GM21367 (cell line): ENCODE measurements at regions not wholly inside any gene's neighbourhood (a gene's known extent, or its start where the extent isn't known, plus 50 kb on each side); places are given as distances from the start of the nearest gene placed in this dataset.

Experiments
- ATAC-seq: cut with Tn5 transposase; IDR thresholded peaks from one replicate; pipeline ENCODE4 v1.9.1; 2021; ENCODE audit not compliant: unreplicated experiment

DNA sequence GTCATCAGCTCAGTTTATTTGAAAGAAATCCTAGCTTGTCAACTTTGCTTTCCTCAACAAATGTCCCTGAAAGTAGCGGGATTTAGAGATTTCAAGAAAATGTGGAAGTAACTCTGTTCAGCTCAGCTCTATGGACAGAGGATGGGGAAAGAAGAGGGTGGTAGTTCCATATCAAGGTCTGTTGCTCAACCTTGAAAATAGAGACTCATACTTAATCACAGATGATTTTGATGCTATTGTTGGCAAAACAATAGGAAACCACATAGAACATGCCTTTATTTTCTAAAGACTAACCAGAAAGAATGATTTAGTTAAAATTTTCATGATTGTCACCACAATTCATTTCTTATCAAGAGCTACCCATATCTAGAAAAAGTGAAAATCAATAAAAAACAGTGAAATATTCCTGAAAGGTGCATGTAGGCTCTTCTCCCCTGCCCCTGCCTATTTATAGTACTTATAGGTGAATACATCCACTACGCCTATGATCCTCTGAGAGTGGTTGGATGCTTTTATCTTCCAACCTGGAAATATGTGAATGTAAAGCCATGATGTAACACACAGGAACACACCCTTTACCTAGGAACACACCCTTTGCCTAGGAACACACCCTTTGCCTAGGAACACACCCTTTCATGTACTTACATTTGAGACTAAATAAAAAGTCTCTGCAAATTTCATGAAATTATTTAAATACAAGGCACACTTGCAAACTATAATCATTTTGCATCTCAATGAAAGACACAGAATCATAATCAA is 65.8 kb downstream of the ETAA1 start:
- ATAC-seq = no peak

DNA sequence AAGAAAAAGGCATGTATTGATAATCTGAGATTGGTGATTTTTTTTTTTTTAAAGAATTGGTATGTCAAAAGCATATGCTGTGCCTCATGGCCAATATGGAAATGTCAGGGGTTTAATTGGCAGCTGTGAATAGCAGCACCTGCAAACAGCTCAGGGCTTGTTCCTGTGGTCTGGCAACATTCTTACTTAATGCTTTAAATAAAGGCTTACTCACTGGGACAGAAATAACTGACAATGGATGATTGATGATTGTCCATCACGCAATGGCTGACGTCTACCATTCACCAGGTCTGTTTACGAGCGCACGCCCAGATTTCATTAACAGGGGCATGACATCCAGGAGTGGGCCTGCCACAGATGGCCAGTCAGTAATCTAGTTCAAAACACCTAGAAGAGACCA is 66.7 kb downstream of the ETAA1 start:
- ATAC-seq = no peak

- ATAC-seq = no peak
These were observed 68.5 kb downstream of the ETAA1 start for GRCh38 chr2:67465623-67466022.

DNA sequence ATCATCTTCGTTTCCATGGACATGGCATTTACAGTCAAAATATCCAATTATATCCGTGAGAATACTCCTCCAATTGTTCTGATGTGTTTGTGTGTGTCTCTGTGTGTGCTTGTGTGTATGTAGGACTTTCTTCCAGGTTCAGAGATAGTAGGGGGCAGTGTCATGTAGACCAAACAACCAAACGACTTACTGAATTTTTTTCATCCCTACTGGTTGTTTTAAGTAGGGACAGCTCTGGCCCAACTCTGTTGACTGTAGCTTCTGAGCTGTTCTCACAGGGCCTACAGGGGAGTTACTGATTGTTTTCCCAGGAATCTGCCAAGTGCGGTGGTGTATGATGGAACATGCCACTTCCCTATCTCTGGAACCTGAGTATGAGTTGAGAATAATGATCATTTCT is 69.6 kb downstream of the ETAA1 start:
- ATAC-seq = no peak

DNA sequence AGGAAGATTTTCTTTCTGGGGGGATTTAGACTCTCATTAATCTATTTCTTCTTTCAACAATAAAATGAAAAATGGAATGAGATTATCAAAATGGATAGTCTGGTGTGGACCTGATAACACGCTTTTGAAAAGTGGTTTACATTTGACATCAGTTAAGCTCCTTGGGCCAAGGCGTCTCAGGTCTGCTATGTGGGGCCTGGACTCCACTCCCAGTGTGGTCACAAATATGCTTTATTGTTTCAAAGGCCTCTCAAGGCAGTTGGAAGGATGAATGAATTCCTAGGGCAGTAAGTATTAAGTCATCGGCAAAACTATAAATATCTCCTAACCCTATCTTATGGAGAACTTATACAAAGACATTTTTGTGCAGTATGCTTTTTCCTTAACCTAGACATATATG is 74.5 kb downstream of the ETAA1 start:
- ATAC-seq = no peak

- no peak for ATAC-seq
These were observed 80.0 kb downstream of the ETAA1 start for GRCh38 chr2:67476809-67477790.

DNA sequence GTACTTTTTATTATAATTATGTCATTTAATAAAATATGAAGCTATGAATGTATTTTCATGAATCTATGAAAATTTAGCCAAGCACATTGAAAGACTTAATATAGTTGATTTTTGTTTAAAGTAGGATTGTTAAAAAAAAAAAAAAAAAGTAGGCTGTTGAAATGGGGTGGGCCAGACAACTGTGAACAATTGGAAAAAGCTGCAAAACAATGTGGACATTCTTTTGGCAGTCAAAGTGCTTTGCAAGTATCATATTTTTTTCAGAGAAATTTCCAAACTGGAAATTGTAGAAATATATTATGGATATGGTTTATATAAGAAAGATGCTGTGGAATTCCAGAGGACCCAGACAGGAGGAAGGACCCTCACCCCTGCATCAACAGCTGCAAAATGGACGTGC is 82.1 kb downstream of the ETAA1 start:
- no peak for ATAC-seq

- no peak for ATAC-seq
These were observed 88.3 kb downstream of the ETAA1 start for GRCh38 chr2:67485431-67485830.

DNA sequence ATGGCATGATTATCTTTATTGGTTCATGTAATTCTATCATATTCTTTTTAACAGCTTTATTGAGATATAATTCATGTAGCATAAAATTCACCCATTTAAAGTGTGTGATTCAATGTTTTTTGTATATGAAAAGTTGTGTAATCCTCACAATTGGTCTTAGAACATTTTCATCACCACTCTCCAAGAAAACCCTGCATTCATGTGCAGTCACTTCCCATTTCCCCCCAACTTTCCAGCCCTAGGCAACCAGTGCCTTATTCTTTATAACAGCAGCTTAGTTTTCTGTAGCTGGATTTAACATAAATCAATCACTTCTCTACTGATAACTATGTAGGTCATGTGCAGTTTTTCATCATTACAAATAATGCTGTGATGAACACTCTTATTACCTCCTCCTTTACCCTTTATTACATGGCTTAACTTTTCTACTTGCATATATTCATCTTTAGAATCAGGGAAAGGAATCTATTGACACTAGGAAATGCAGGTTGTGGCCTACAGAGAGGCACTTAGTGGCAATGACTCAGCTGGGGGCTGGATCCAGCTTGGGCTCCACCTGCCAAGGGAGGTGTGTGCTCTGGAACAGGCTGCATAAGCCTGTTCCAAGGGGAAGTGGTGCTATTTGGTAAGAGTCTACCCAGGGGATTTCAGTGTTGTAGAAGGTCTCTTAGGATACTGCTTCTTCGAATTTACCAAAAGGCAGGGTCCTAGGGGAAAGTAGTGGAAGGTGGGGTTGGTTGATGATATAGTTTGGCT is 89.1 kb downstream of the ETAA1 start:
- no peak for ATAC-seq

DNA sequence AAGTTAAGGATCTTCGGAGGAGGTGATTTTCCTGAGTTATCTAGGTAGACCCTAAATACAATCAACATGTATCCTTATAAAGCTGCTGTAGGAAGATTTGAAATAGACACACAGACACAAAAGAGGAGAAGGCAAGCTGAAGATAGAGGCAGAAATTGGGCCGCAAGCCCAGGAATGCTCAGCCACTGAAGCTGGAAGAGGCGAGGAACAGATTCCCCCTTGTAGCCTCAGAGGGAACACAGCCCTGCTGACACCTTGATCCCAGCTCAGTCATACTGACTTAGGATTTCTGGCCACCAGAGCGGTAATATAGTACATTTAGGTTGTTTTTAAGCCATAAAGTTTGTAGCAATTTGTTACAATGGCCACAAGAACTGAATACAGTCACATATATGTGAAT is 90.9 kb downstream of the ETAA1 start:
- no peak for ATAC-seq

DNA sequence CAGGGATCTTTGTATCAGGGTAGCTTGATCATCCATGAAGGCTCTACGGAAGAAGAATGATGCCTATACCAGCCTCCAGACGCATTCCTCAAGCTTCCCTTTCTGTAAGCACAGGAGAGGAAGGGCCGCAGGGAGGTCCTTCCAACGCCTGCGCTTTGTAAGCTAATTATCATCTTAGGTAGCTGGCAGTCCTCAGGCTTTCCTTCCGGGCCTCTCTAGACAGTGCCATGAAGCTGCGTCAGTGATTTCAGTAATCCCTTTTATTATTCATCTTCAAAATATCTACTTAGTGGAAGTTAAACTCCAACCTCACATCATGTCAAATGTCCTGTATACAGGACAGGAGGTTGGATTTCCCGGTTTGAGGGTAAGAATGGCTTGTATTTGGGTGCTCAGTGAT is 92.3 kb downstream of the ETAA1 start:
- no peak for ATAC-seq

- no peak for ATAC-seq
These were observed 101.8 kb downstream of the ETAA1 start for GRCh38 chr2:67498931-67499330.

GRCh38 chr2:67499989-67500388 is 102.9 kb downstream of the ETAA1 start:
- ATAC-seq = no peak

DNA sequence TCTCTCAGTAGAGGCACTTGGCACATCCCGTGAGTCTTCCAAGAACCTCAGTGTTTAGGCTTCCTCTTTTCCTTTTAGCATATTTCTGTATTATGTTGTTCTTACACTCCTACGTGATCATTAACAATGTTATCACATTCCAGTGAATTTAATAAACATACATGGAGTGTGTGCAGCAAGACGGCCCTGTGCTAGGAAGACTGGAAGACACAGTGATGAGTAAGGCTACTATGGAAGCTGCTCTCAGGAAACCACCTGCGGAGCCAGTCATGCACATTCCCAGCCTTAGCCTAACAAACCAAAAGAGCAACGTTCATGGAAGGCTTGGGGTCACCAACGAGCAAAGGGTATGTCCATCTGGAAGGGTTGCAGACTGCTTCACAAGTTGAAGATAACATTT is 103.4 kb downstream of the ETAA1 start:
- ATAC-seq = no peak

DNA sequence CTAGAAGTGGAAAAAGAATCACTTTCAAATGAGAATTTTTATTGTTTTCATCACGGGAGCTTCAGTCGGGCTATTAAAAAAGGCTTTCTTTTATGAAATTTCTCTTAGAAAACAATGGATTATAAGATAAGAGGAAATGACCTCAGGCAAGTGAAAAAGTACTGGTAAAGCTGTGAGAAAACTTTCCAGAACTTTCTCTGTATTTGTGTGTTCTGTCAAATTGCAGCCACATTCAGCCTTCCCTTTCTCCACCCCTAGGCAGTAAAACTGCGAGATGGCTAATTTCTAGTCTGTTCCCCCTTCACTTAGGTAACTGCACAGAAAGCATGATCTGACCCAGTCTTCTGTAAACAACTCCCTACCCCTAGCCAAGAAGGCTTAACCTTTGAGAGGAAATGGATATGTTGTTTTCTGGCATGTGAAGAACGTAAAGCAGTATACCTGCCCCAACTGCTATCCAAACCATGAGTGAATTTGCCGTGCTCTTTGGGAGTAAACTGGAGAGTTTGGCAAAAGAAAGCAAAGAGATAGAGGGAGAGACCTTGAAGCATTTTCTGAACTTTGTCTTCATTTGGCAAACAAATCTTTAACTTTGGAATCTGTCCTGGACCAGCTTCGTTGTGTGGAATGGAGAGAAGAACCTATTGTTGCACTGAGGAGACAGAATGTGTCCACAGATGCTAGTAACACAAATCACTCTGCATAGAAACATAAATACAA is 105.4 kb downstream of the ETAA1 start:
- no peak for ATAC-seq

GRCh38 chr2:67503066-67503795 is 106.1 kb downstream of the ETAA1 start:
- no peak for ATAC-seq

DNA sequence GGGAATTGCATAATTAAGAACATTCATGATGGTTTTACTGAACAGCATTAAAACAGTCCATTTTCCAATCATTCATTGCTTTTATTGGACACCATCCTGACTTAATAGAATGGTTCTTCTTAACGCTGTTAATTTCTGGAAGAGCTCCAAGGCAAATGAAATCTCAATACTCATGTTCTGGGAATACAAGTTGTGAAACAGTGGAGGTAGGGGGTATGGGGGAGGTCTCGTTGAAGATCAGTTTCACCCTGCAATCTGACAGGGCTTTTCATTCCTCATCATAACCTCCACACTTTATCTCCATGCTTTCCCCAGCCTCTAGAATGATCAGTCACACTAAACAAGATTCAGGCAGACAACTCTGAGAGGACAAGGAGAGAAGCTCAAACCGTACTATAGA is 113.6 kb downstream of the ETAA1 start:
- ATAC-seq = no peak

GRCh38 chr2:67514515-67514914 is 117.4 kb downstream of the ETAA1 start:
- no peak for ATAC-seq

- no peak for ATAC-seq
These were observed 117.9 kb downstream of the ETAA1 start for GRCh38 chr2:67515056-67515455.

GRCh38 chr2:67515538-67515937 is 118.4 kb downstream of the ETAA1 start:
- ATAC-seq = no peak
